GM12873 (cell line): ENCODE measurements at regions not wholly inside any gene's neighbourhood (a gene's known extent, or its start where the extent isn't known, plus 50 kb on each side); places are given as distances from the start of the nearest gene placed in this dataset.

ENCODE experiments used
- TF ChIP-seq, protein P1 (sequence below): IDR thresholded peaks from 2 replicates; pipeline ENCODE4 v1.5.1; 2012; ENCODE audit warnings: low read depth, mild to moderate bottlenecking, moderate library complexity, low read length, control low read depth; ENCODE audit not compliant: insufficient read depth; ENCODE audit errors: missing control alignments

DNA sequence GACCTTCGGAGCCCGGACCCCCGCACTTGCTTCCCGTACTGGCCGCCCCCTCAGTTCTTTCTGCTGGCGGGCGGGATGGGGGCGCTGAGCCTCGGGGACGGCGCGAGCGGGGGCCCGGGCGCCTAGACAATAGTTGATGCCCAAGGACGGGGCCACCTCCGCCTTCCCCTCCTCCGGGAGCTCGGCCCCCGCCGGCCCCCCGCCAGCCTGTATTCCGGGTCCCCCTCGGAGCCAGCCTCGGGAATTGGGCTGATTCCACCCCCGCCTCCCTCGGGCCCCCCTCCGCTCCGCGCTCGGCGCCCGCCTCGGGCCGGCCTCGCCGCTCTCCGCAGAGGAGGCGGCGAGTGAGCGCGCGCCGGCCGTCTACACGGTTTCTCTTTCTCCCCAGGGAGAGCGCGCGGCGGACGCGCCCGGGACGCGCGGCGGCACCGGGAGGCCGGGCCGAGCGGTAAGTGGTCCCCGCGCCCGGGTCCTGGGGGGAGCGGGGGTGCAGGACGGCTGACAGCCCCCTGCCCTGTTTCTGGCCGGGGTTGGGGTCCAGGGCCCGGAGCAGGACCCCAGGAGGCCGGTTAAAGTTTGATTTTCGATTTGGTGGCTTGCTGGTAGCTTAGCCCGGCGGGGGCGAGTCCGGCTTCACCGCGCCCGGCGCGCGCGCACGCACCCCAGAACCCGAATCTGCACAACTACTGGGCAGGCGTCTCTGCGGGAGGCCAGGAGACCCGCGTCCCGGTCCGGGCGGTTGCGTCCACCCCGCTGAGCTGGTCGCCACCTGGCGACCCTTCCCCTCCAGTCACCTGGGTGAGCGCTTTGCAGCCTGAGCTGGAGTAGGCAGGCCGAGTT, 413.7 kb downstream of the PCNX1 start:
- TF ChIP-seq, protein P1, sequence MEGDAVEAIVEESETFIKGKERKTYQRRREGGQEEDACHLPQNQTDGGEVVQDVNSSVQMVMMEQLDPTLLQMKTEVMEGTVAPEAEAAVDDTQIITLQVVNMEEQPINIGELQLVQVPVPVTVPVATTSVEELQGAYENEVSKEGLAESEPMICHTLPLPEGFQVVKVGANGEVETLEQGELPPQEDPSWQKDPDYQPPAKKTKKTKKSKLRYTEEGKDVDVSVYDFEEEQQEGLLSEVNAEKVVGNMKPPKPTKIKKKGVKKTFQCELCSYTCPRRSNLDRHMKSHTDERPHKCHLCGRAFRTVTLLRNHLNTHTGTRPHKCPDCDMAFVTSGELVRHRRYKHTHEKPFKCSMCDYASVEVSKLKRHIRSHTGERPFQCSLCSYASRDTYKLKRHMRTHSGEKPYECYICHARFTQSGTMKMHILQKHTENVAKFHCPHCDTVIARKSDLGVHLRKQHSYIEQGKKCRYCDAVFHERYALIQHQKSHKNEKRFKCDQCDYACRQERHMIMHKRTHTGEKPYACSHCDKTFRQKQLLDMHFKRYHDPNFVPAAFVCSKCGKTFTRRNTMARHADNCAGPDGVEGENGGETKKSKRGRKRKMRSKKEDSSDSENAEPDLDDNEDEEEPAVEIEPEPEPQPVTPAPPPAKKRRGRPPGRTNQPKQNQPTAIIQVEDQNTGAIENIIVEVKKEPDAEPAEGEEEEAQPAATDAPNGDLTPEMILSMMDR, result peak; percentile 11

DNA sequence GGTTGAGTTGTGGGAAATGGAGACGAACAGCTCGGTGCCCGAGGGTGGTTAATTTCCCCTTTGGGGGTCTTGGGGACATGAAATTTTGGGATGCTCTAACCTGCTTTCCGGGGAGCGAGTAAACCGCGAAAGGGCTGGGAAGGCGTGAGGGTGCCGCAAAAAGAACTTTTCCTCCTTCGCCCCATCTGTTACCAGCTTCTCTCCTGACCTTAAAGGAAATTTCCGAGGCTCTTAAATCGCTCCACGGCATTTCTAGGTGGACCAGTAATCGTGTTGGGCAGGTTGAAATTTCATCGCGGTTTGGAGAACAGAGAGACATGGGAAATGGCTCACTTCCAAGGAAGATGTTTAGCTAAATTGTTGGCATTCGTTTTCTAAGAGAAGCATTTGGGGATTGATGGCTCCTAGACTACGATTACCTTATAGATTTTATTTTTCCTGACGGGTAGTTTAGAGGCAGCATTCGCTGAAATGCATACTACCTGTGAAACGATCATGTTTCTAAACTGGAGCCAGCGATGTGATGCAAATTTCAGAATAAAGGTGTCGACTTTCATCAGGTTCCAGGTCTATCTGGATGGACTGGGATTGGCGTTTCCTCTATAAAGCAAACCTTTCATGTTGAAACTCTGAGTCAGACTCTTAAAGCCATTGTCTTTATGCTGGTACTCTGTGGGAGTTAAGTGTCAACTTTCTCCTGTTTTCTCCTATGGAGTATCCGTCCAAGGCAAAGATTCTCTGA, 414.5 kb downstream of the PCNX1 start:
- TF ChIP-seq, protein P1, result no peak

DNA sequence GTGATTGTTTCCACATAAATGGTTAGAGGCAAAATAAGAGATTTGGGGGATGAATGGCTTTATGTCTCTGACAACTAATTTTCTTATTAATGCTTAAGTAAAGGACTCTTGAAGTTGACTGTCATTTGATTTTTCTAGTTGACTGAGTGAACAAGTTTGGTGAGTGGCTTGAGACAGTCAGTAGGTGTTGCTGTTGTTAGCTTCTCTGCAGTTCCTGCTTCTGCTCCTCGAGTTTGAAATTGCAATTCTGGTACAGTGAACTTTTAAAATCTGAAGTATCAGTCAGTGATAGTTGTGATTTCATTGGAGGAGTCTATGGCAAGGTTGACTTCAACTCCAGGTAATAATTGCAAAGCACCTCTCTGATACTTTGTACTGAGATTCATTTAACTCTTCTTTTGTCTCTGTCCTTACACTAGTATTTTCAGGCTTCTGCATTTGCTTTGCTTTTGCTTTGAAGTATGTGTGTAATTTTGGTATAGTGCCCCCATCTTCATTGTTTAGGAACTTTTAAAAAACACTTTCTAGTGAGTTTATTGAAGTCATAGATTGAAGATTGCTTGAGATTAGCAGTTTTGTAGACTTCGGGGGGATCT, 415.5 kb downstream of the PCNX1 start:
- TF ChIP-seq, protein P1, result peak; percentile 73

DNA sequence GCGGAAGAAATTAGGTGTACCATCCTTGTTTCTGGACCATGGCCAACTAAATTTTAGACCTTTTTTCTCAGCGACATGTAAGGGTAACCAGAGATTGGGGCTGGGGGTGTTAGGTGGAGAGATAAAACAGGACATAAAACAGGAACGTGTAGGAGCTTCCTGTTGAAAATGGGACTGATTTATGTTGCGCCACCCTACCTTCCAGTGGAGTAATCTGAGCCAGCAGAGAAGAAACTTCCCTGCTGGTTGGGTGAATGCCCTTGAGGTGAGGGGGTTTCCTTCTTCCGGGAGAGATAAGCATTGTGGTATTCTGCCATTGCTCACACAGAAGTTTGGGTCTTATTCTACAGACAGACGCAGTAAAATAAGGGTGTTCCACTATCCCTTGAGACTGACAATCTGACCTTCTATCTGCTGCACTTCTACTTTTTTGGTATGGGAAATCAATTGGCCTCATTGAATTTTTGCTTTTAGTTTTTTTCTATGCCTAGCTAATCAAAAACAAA, 417.6 kb downstream of the PCNX1 start:
- TF ChIP-seq, protein P1, result no peak

DNA sequence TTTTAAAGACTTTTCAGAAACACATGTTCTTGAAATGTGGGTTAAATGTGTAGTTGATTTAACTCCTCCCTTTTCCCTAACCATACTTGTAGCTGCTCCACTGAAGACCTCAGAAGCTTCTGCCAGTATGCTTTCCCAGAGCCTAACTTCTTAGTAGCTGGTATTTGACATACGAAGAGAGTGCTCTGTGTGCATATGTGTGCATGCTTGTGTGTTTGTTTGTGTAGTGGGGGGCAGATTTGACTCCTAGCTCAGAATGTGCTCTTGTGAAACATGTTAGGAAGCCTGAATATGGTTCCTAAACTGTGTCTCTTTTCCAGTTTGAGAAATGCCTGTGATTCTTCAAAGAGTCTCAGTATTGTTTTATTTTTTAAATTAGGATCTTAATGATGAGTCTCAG, 420.4 kb downstream of the PCNX1 start:
- TF ChIP-seq, protein P1, result no peak

DNA sequence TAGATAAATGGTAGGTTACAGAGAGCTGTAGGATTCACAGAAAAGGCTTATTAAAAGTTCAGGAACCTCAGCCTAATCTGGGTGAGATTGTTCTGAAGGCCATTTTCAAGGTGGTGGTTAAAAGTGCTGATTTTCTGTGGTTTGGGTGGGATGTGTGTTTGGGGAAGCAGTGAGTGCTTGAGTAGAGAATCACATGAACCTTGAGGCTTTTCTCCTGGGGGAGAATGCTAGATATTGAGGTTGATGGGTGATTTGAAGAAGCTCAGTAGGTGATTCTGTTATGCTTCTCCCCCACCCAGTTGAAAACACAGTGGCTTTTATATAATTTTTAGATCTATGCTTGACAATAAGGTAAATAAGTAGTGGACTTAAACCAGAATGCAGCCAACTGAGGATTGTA, 420.9 kb downstream of the PCNX1 start:
- TF ChIP-seq, protein P1, result no peak

DNA sequence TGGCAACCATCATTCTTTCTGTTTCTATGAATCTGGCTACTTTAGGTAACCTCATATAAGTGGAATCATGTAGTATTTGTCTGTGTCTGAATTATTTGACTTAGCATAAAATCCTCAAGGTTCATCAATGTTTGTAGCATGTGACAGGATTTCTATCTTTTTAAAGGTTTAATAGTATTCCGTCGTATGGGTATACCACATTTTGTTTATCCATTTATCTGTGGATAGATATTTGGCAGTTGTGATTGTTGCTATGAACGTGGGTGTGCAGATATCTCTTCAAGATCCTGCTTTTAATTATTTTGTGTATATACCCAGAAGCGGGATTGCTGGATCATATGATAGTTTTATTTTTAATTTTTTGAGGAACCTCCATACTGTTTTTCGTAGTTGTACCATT, 421.7 kb downstream of the PCNX1 start:
- TF ChIP-seq, protein P1, result no peak
